GM21423 (cell line): ENCODE measurements at regions not wholly inside any gene's neighbourhood (a gene's known extent, or its start where the extent isn't known, plus 50 kb on each side); places are given as distances from the start of the nearest gene placed in this dataset.
"Not testable (repeated sequence)": the region's sequence is repeated elsewhere in the genome, so short reads cannot be mapped to it uniquely, and the experiment has no call there.

ENCODE experiments used
- ATAC-seq: cut with Tn5 transposase; IDR thresholded peaks from one replicate; pipeline ENCODE4 v1.9.1; 2021; ENCODE audit warnings: mild to moderate bottlenecking, moderate library complexity; ENCODE audit not compliant: unreplicated experiment

DNA sequence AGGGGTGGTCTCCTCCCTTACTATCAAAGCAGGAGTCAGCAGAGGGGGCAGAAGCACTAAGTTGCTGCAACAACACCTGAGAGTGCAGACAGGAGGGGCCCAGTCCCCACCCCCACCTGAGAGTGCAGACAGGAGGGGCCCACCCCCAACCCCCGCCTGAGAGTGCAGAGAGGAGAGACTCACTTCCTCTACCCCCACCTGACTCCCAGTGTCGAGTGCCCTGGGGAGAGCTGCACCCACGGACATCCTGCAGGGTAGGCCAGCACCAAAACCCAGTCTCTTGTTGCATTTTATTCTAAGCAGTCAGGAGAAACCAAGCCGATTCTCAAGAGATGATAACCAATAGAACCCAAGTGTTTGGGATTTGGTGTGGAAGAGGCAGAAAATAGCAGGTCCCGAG is 78.4 kb downstream of the NAPG start:
- no peak for ATAC-seq

DNA sequence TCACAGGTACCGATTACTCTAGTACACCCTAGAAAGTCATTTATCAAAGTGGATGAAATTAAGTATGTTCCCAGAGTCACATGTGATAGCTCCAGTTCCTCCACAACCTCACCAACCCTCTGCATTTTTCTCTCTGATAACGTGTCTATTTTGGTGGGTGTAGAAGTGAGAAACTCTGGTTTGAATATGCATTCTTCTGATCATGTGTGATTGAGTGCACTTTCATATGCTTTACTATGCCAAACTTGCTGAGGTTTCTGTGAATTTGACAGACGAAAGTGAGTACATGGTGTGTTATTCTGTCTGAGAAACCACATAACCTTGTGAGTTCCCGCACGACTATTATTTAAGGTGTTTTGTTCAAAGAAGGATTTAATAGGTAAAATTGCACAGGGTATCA is 81.1 kb downstream of the NAPG start:
- ATAC-seq = peak; percentile 72

DNA sequence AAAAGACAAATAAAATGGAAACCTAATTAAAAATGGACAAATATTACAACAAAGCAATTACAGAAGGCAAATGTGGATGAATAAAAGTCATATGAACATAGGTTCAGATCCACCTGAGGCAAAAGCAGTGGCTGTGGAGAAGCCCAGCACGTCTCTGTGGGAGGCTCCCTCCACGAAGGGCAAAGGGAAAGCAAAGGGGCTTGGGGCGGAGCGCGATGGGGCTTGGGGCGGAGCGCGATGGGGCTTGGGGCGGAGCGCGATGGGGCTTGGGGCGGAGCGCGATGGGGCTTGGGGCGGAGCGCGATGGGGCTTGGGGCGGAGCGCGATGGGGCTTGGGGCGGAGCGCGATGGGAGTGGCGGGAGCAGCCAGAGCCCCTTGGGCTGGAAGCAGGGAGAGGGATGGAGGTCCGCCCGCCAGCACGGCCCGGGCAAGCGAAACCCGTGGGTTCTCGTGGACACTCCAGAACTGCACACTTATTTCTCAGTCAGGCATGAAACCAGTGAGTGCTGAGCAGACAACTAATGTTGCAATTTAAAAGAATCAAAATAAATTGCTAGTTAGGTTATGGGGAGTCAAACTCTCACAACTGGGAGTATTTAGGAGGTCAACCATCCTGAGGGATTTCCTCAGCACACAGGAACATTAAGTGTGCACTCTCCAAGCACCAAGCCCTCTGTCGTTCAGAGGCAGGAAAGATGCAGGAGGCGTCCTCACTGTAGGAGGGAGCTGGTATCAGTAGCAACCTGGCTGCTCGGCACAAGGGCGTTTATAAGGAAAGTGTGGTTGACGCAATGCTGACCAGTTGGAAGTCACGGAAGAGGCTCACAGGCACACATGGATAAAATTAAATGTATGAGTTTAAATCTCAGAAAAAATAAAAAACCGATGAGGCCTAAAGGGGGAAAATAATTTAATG is 81.8 kb downstream of the NAPG start:
- ATAC-seq = not testable (repeated sequence)

- ATAC-seq = not testable (repeated sequence)
These were observed 82.6 kb downstream of the NAPG start for GRCh38 chr18:10608450-10608849.

GRCh38 chr18:10609046-10609445 is 83.2 kb downstream of the NAPG start:
- ATAC-seq = not testable (repeated sequence)

- not testable (repeated sequence) for ATAC-seq
These were observed 87.4 kb downstream of the NAPG start for GRCh38 chr18:10613226-10613625.

- ATAC-seq = not testable (repeated sequence)
These were observed 90.9 kb downstream of the NAPG start for GRCh38 chr18:10616714-10617113.

GRCh38 chr18:10618797-10619196 is 93.0 kb downstream of the NAPG start:
- not testable (repeated sequence) for ATAC-seq

DNA sequence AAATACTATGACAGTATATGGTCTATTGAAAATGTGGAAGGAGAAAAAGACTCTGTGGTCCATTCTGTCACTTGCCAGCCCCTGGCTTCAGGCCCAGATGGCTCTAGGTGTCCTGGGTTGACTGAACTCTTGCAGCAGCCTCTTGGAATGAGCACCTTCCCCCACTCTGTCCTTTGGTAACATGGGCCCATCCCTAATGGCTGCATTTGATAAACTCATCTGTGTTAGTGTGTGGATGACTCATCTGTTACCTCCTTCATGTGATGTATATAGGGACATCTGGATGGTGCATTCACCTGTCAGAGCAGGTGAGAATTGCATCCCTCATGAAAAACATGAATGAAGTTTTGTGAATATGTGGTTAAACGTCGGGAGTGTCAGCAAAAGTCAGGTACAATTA is 93.5 kb downstream of the NAPG start:
- not testable (repeated sequence) for ATAC-seq

- ATAC-seq = not testable (repeated sequence)
These were observed 94.0 kb downstream of the NAPG start for GRCh38 chr18:10619833-10620232.
